B cell (primary cell): ENCODE measurements at regions not wholly inside any gene's neighbourhood (a gene's known extent, or its start where the extent isn't known, plus 50 kb on each side); places are given as distances from the start of the nearest gene placed in this dataset.

Source experiments
- ATAC-seq: fragments of 200-7000 bp; cut with Tn5 transposase; one replicate; pipeline ENCODE4 v1.10.0; 2021; ENCODE audit warnings: low read depth, mild to moderate bottlenecking, moderate number of reproducible peaks, moderate library complexity
- CTCF ChIA-PET: fragments of 350-600 bp; sonication (Branson Sonifier 250); formaldehyde crosslinking; loops from one replicate; lab custom pipeline; 2021; ENCODE audit warnings: antibody characterized with exemption, inconsistent platforms; lab: Charles Lee
- POLR2A ChIA-PET: fragments of 350-600 bp; sonication (Branson Sonifier 250); formaldehyde crosslinking; loops from one replicate; lab custom pipeline; 2021; ENCODE audit warnings: antibody characterized with exemption; lab: Charles Lee
- DNase-seq: peaks from one replicate; pipeline ENCODE4 v3.0.0; 2013
- H2AFZ ChIP-seq: 2 replicates; pipeline ENCODE4 v1.6.1; 2012; ENCODE audit warnings: mild to moderate bottlenecking, low read depth, low read length; ENCODE audit not compliant: insufficient read depth, poor library complexity, severe bottlenecking
- H3K27ac ChIP-seq, 2 donors: 1 replicate in 1 of 2; 2 replicates in 1 of 2; pipeline ENCODE4 v1.5.1; 2012 to 2013; ENCODE audit warnings: low read length in 2 of 2, mild to moderate bottlenecking in 2 of 2, moderate library complexity in 1 of 2
- H3K27me3 ChIP-seq, 4 experiments: fragments of 200-600 bp in 1 of 4; sonication (generic) in 1 of 4; replicated peaks in 1 of 4; 1 replicate in 2 of 4; 2 replicates in 2 of 4; pipeline versions ENCODE4 v1.6.1 to v1.7.0; 2013 to 2016; ENCODE audit warnings: low read length in 3 of 4, mild to moderate bottlenecking in 2 of 4, mixed read lengths in 1 of 4, moderate library complexity in 1 of 4; ENCODE audit not compliant: insufficient read depth in 4 of 4, control insufficient read depth in 3 of 4; ENCODE audit errors: control extremely low read depth in 1 of 4
- H3K36me3 ChIP-seq, 2 experiments: replicated peaks in 1 of 2; 1 replicate in 1 of 2; 2 replicates in 1 of 2; pipeline versions ENCODE4 v1.6.1 to v1.7.1; 2013; ENCODE audit warnings: low read length in 1 of 2; ENCODE audit not compliant: insufficient read depth in 2 of 2, control insufficient read depth in 1 of 2; ENCODE audit errors: control extremely low read depth in 1 of 2, extremely low read depth in 1 of 2
- H3K4me1 ChIP-seq, 2 donors: fragments of 200-600 bp in 1 of 2; sonication (generic) in 1 of 2; 1 replicate in 1 of 2; 2 replicates in 1 of 2; pipeline versions ENCODE4 v1.5.1 to v1.6.1; 2013 to 2017; ENCODE audit warnings: low read length in 2 of 2; ENCODE audit not compliant: control insufficient read depth in 2 of 2, insufficient read depth in 2 of 2
- H3K4me2 ChIP-seq: replicated peaks from 2 replicates; pipeline ENCODE3; 2012; ENCODE audit warnings: mild to moderate bottlenecking, low read depth, low read length; ENCODE audit not compliant: poor library complexity, severe bottlenecking
- H3K4me3 ChIP-seq, 5 experiments: fragments of 200-600 bp in 1 of 5; sonication (generic) in 1 of 5; 1 replicate in 3 of 5; 2 replicates in 2 of 5; pipeline versions ENCODE4 v1.5.1 to v1.7.0; 2011 to 2016; ENCODE audit warnings: low read length in 4 of 5, mild to moderate bottlenecking in 4 of 5, low read depth in 2 of 5, control low read depth in 1 of 5, moderate library complexity in 1 of 5; ENCODE audit not compliant: insufficient read depth in 1 of 5; ENCODE audit errors: control extremely low read depth in 1 of 5, extremely low read depth in 1 of 5
- H3K79me2 ChIP-seq: fragments of 200-600 bp; sonication (generic); one replicate; pipeline ENCODE4 v1.6.0; 2016; ENCODE audit warnings: low read length; ENCODE audit not compliant: control insufficient read depth, insufficient read depth
- H3K9ac ChIP-seq: fragments of 200-600 bp; sonication (generic); 2 replicates; pipeline ENCODE4 v1.6.1; 2017; ENCODE audit warnings: mild to moderate bottlenecking, low read length, moderate library complexity
- H3K9me3 ChIP-seq, 3 donors: one replicate each; pipeline versions ENCODE4 v1.6.1 to v1.7.1; 2013; ENCODE audit warnings: low read length in 2 of 3; ENCODE audit not compliant: control insufficient read depth in 2 of 3, insufficient read depth in 1 of 3; ENCODE audit errors: control extremely low read depth in 1 of 3
- H4K20me1 ChIP-seq: 2 replicates; pipeline ENCODE4 v1.6.0; 2012; ENCODE audit warnings: mild to moderate bottlenecking, low read length; ENCODE audit not compliant: insufficient read depth, control insufficient read depth, poor library complexity, severe bottlenecking
- H3K27ac Mint-ChIP-seq: one replicate; pipeline ENCODE4 v1.8.0; 2021; ENCODE audit warnings: mixed read lengths
- H3K27me3 Mint-ChIP-seq: one replicate; pipeline ENCODE4 v1.8.0; 2021; ENCODE audit warnings: mixed read lengths
- H3K4me1 Mint-ChIP-seq: one replicate; pipeline ENCODE4 v1.8.0; 2021; ENCODE audit warnings: mixed read lengths
- H3K4me3 Mint-ChIP-seq: one replicate; pipeline ENCODE4 v1.8.0; 2021; ENCODE audit warnings: mixed read lengths
- H3K9me3 Mint-ChIP-seq: one replicate; pipeline ENCODE4 v1.8.0; 2022; ENCODE audit warnings: mixed read lengths; ENCODE audit not compliant: insufficient read depth
- CTCF ChIP-seq: fragments of 200-600 bp; IDR thresholded peaks from one replicate; pipeline ENCODE4 v1.8.0; 2022; ENCODE audit warnings: antibody characterized with exemption, mild to moderate bottlenecking
- EZH2 ChIP-seq: IDR thresholded peaks from 2 replicates; pipeline ENCODE4 v1.6.1; 2012; ENCODE audit warnings: borderline replicate concordance, low read depth, mild to moderate bottlenecking, moderate library complexity, low read length; ENCODE audit not compliant: insufficient read depth, poor library complexity, severe bottlenecking
- WGBS: methylation state at CpG from one replicate; pipeline ENCODE4 v1.1.5; 2013; ENCODE audit warnings: missing lambda C conversion rate; ENCODE audit not compliant: insufficient coverage; 5-methylcytosine and 5-hydroxymethylcytosine counted together
- intact Hi-C: fragments of 100-400 bp; cut with micrococcal nuclease; formaldehyde crosslinking; loops from one replicate; pipeline ENCODE4 v1.10.0; 2022

- POLR2A ChIA-PET: no interaction called here
- no peak overlapping the region for H3K4me2 ChIP-seq
- no peak for TF ChIP-seq CTCF
- TF ChIP-seq EZH2: no peak
- H4K20me1 ChIP-seq: no peaks in the 10 kb centered on the region
- Mint-ChIP-seq H3K9me3 (no peaks in the 10 kb centered on the region), H3K27me3 (no peaks in the 10 kb centered on the region), H3K27ac (no peak overlapping the region), H3K4me3 (no peak overlapping the region), H3K4me1 (no peaks in the 10 kb centered on the region)
- H3K9me3 ChIP-seq: no peaks in the 10 kb centered on the region
- H3K27ac ChIP-seq: no peak overlapping the region
- CTCF ChIA-PET: no interaction called here
- no peak for DNase-seq
- no peaks in the 10 kb centered on the region for H3K79me2 ChIP-seq
- no peaks in the 10 kb centered on the region for H3K4me1 ChIP-seq
- WGBS: 100% methylated on average over 1 of the region's 4 CpGs
- H2AFZ ChIP-seq: no peak overlapping the region
- ATAC-seq: no peak
- H3K9ac ChIP-seq: no peak overlapping the region
- intact Hi-C loops: no loop called here
- H3K27me3 ChIP-seq: no peaks in the 10 kb centered on the region
- no peaks in the 10 kb centered on the region for H3K36me3 ChIP-seq
- H3K4me3 ChIP-seq: no peak overlapping the region
Observed at GRCh38 chr11:104432526-104432925, 268.6 kb upstream of the PDGFD start.

GRCh38 chr11:104422324-104422944, 258.5 kb upstream of the PDGFD start:
- H3K27ac ChIP-seq: no peak overlapping the region
- H3K9me3 ChIP-seq: peaks cover 0 to 7% (median 0%) of the 10 kb centered on the region in 3 donors
- no peak overlapping the region for H3K4me3 ChIP-seq
- no peaks in the 10 kb centered on the region for H3K27me3 ChIP-seq
- H4K20me1 ChIP-seq: no peaks in the 10 kb centered on the region
- no peak overlapping the region for H3K9ac ChIP-seq
- WGBS: 91% methylated on average over 22 of the region's 23 CpGs
- intact Hi-C loops: no loop called here
- no peak for ATAC-seq
- Mint-ChIP-seq H3K27ac (no peak overlapping the region), H3K9me3 (no peaks in the 10 kb centered on the region), H3K4me3 (no peak overlapping the region), H3K27me3 (no peaks in the 10 kb centered on the region), H3K4me1 (no peaks in the 10 kb centered on the region)
- H3K4me2 ChIP-seq: no peak overlapping the region
- ChIA-PET CTCF (no interaction called here), POLR2A (no interaction called here)
- TF ChIP-seq EZH2 (no peak), CTCF (no peak)
- no peaks in the 10 kb centered on the region for H3K79me2 ChIP-seq
- no peak for DNase-seq
- no peaks in the 10 kb centered on the region for H3K36me3 ChIP-seq
- H2AFZ ChIP-seq: no peak overlapping the region
- H3K4me1 ChIP-seq: no peaks in the 10 kb centered on the region
